Daoy (cell line): ENCODE measurements at regions not wholly inside any gene's neighbourhood (a gene's known extent, or its start where the extent isn't known, plus 50 kb on each side); places are given as distances from the start of the nearest gene placed in this dataset.
A peak's percentile ranks its signal among the peaks of the same experiment; 100 is the strongest.

Experiments
- DNase-seq: peaks from one replicate; pipeline ENCODE4 v3.0.0-alpha.2; 2015; ENCODE audit warnings: low read depth

GRCh38 chr13:78780708-78781107, 121.8 kb upstream of the OBI1 start:
- no peak for DNase-seq

GRCh38 chr13:78779608-78780007, 120.7 kb upstream of the OBI1 start:
- DNase-seq: no peak

GRCh38 chr13:78777976-78778375, 119.0 kb upstream of the OBI1 start:
- no peak for DNase-seq

GRCh38 chr13:78777396-78777795, 118.4 kb upstream of the OBI1 start:
- no peak for DNase-seq

GRCh38 chr13:78772933-78773332, 114.0 kb upstream of the OBI1 start:
- no peak for DNase-seq

- DNase-seq: no peak
Measured at GRCh38 chr13:78770601-78771000, 111.6 kb upstream of the OBI1 start.

GRCh38 chr13:78768950-78769349, 110.0 kb upstream of the OBI1 start:
- DNase-seq: no peak

GRCh38 chr13:78764665-78765064, 105.7 kb upstream of the OBI1 start:
- DNase-seq: peak; percentile 4

GRCh38 chr13:78762825-78763224, 103.9 kb upstream of the OBI1 start:
- peak; percentile 17 for DNase-seq

GRCh38 chr13:78759704-78760103, 100.7 kb upstream of the OBI1 start:
- no peak for DNase-seq

- no peak for DNase-seq
Measured at GRCh38 chr13:78758549-78758948, 99.6 kb upstream of the OBI1 start.

- DNase-seq: no peak
Measured at GRCh38 chr13:78753435-78753834, 94.5 kb upstream of the OBI1 start.

GRCh38 chr13:78750735-78751134, 91.8 kb upstream of the OBI1 start:
- no peak for DNase-seq

- no peak for DNase-seq
Measured at GRCh38 chr13:78743973-78744372, 85.0 kb upstream of the OBI1 start.

- DNase-seq: no peak
Measured at GRCh38 chr13:78742659-78743058, 83.7 kb upstream of the OBI1 start.

GRCh38 chr13:78736142-78736541, 77.2 kb upstream of the OBI1 start:
- no peak for DNase-seq

GRCh38 chr13:78732445-78733017, 73.6 kb upstream of the OBI1 start:
- DNase-seq: no peak

GRCh38 chr13:78722700-78723099, 63.7 kb upstream of the OBI1 start:
- no peak for DNase-seq

- DNase-seq: no peak
Measured at GRCh38 chr13:78719367-78719766, 60.4 kb upstream of the OBI1 start.

- no peak for DNase-seq
Measured at GRCh38 chr13:78714717-78715116, 55.8 kb upstream of the OBI1 start.

- DNase-seq: no peak
Measured at GRCh38 chr13:78712831-78713230, 53.9 kb upstream of the OBI1 start.

GRCh38 chr13:78709028-78709427, 50.1 kb upstream of the OBI1 start:
- peak; percentile 1 for DNase-seq
